GF-D8 (cell line): ENCODE measurements at regions not wholly inside any gene's neighbourhood (a gene's known extent, or its start where the extent isn't known, plus 50 kb on each side); places are given as distances from the start of the nearest gene placed in this dataset.

ENCODE experiments used
- DNase-seq: peaks from one replicate; lab custom pipeline; 2025; lab: John Stamatoyannopoulos, UW

DNA sequence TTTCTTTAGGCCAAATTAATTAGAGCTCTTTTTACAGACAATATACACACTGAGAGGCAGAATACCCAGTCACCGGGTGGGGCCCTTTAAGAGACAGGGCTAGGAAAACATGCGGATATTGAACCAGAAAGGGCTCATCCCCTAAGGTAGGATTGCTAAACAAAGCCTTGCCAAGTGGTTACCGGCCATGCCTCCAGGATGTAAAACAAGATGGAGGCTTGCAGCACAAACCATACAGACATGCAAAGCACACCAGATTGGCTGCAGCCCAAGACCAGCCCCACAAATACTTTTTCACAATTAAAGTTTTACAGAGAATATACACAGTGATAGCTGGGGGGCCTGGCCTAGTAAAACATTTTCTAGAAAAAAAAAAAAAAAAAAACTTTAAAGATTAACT is 210.0 kb downstream of the KLHL4 start:
- no peak for DNase-seq

DNA sequence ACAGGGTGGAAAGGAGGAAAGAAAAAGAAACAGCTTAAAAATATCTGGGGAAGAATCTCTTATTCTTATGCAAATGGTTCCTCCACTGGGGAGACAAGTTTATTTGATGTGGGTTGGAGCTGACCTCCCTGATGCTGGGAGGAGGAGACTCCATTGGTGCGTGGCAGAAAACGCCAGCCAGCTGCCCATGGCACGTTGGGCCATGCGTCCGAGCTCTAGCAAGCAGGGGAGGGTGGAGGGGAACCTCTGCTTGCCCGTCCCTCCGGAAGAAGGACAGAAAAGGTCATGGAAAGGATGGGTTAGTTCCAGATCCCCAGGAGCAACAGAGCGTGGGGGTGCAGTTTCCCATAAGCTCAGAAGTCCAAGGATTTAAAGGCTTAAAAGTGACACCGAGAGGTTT is 210.4 kb downstream of the KLHL4 start:
- DNase-seq = no peak

DNA sequence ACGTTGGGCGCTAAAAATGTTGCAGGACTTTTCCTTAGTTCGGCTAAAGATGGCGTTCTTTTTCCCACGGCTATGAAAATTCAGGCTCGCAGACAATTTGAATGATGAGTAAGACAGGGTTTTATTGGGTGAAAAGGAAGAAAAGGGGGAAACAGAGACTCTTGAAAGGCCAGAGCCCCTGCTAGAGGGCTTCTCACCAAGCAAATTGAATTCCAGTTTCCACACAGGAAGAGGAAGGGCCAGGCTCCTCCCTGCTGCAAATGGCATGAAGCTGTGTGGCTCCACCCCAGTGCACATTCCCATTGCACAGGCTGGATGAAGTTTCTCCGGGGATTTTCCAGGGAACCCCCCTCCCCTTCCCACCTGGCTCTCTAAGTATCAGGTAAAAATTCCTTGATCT is 210.9 kb downstream of the KLHL4 start:
- DNase-seq = no peak

DNA sequence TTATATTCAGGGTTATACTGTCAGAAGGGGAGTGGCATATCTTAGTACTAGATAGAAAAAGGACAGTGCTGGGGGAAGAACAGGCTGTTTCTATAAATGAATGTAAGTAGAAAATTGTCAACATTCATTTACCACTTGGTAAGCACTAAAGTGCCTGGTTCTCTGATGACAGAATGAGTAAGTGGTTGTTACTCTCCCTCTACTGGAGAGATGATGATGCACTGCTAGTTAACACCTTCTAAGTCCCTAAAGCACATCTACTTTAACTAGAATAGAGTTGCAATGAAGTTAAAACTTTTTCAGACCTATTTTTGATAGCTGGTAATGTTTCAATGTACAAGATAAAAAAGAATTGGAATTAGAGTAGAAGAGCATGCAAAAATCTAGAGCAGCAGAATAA is 214.5 kb downstream of the KLHL4 start:
- DNase-seq = no peak

- DNase-seq = no peak
Observed at GRCh38 chrX:87736576-87736975, 219.0 kb downstream of the KLHL4 start.

DNA sequence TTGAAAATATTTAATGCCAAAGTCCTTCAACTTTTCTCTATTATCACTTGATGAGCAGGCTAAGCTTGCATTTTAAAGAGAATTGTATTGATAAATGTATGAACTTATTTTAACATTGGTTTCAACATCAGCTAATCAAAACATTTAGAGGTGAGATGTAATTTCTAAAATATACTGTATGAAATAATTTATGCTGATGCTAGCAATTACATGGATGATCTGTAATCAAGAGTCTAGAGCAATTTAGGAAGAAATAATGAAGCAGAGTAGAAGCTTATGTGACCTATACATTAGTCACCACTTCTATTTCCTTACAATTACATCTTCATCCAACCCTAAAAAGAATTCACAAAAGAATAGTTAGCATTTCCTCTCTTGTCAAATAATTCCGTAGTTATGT is 226.8 kb downstream of the KLHL4 start:
- no peak for DNase-seq

DNA sequence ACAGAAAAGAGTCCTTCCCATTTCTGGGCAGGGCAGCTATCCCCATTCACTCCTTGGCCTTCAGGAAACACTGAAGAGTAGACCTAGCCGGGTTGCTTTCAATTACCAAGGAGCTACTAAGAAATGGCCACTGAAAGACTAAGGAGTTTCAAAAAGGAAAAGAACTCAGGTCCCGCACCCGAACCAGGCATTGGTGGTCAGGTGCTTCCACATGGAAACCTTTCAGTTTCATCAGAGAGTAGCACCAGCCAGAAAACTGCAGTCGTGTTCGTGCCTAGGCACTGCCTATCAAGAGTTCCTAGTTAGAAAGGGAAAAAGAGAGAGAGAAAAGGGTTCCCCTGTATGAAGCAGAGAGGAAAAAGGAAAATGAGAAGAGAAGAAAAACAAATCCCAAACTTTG is 237.9 kb downstream of the KLHL4 start:
- DNase-seq = no peak

DNA sequence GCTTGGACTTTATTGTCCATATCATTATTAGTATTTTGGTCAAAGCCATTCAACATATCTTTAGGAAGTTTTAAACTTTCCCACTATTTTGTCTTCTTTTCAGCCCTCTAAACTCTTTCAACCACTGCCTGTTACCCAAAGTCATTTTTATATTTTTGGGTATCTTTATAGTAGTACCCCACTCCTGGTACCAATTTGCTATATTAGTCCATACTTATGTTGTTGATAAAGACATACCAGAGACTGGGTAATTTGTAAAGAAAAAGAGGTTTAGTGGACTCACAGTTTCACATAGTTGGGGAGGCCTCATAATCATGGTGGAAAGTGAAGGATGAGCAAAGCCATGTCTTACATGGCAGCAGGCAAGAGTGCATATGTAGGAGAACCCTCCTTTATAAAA is 271.4 kb downstream of the KLHL4 start:
- DNase-seq = no peak

- no peak for DNase-seq
Observed at GRCh38 chrX:87798039-87798438, 280.4 kb downstream of the KLHL4 start.

DNA sequence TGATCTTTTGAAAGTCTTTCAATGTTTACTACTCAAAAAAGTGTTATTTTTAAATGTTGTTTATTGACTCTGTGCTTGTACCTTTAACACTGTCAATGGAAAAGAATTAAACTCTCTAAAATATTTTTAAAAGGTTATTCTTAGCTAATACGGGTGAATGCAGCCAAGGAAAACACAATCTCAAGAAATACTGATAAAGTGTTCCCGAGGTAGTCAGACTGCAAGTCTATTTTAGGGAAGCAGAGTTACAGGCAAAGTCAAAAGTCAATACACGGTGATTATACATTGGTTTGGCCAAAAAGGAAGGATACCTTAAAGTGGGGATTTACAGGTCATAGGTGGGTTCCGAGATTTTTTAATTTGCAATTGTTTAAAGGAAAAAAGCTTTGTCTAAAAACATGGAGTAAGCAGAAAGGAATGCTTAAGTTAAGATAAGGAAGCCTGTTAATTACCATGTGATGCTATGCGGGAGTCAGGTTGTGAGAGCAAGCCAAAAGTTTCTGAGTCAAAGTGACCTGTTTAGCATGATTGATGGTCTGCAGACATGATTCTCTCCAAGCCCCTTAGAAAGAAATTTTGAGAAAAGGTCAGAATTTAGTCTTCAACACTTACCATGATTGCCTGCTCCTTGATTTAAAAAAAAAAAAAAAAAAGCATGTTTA is 288.4 kb downstream of the KLHL4 start:
- DNase-seq = no peak

DNA sequence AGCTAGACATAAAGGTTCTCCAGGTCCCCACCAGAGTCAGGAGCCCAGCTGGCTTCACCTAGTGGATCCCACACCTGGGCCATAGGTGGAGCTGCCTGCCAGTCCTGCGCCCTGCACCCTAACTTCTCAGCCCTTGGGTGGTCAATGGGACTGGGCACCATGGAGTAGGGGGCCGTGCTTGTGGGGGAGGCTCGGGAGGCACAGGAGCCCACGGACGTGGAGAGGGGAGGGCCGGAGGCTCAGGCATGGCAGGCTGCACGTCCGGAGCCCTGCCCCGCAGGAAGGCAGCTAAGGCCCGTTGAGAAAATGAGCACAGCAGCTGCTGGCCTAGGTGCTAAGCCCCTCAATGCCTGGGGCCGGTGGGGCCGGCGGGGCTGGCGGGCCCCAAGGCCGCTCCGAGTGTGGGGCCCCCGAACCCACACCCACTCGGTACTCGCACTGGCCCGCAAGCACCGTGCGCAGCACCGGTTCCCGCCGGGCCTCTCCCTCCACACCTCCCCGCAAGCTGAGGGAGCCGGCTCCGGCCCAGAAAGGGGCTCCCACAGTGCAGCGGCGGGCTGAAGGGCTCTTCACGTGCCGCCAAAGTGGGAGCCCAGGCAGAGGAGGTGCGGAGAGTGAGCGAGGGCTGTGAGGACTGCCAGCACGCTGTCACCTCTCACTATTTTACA is 291.1 kb downstream of the KLHL4 start:
- no peak for DNase-seq

GRCh38 chrX:87813566-87813965 is 296.0 kb downstream of the KLHL4 start:
- no peak for DNase-seq

GRCh38 chrX:87846956-87847355 is 329.4 kb downstream of the KLHL4 start:
- DNase-seq = no peak

- no peak for DNase-seq
Observed at GRCh38 chrX:87873347-87873941, 355.8 kb downstream of the KLHL4 start.

DNA sequence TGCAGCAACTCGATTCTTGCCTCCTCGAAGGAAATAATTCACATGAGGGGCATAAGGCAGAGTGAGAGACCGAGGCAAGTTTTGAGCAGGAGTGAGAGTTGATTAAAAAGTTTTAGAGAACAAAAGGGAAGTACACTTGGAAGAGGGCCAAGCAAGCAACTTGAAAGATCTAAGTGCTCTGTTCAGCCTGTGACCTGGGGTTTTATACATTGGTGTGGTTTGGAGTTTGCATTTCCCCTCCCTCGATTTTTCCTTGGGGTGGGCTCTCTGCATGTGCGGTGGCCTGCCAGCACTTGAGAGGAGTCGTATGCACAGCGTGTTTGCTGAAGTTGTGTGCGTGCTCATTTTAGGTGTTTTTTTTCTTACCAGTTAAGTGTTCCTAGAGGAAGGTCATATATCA is 356.4 kb downstream of the KLHL4 start:
- DNase-seq = no peak

GRCh38 chrX:87878926-87879325 is 361.3 kb downstream of the KLHL4 start:
- no peak for DNase-seq

DNA sequence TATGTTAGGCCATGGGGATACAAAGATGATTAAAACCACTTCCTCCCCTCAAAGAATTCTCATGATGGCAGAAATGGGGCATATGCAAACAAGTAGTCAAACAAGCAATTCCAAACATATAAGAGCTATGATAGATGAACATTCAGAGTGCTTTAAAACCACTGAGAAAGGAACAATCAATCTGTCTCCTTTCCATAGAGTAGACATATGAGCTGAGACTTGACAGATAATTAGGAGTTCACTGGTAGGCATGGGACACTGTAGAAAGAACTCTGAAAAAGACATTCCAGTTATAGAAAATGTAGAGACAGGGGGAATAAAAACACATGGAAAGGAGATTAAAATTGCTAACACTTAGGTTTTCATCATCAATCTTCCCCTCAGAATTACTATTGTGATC is 372.8 kb downstream of the KLHL4 start:
- DNase-seq = no peak

DNA sequence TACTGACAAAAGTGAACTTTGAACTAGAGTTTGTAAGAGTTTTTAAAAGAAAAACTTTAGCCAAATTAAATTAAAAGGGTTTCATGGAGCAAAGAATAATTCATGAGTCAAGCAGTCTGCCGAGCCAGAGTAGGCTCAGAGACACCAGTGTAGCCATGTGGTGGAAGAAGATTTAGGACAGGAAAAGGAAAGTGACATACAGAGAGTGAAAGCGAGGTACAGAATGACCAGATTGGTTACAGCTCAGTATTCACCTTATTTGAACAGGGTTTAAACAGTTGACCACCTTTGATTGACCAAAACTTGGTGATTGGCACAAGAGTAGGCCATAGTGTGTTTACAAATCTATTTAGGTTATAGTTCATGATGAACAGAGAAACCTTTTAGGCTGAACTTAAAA is 377.8 kb downstream of the KLHL4 start:
- DNase-seq = no peak

- no peak for DNase-seq
Observed at GRCh38 chrX:87896057-87896456, 378.5 kb downstream of the KLHL4 start.

GRCh38 chrX:87900320-87900908 is 382.8 kb downstream of the KLHL4 start:
- DNase-seq = no peak

GRCh38 chrX:87901060-87901459 is 383.5 kb downstream of the KLHL4 start:
- DNase-seq = no peak

GRCh38 chrX:87914726-87915125 is 397.1 kb downstream of the KLHL4 start:
- DNase-seq = no peak

DNA sequence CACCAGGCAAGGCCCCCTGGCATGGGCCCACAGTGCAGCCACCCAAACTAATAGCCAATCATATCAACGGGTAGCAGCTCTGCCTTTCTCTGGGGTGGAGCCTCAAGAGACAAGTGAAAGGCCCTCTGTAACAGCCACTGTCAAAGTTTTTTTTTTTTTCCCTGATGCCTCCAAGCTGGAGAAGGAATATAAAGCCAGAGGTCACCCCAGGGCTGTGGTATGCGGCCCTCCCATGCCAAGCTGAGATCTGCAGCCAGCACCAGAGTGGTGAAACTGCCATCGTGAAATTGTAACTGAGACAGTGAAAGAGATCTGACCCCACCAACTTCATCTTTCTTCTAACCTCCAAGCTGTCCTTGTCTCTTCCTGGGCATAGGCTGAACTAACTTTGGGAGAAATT is 407.0 kb downstream of the KLHL4 start:
- DNase-seq = no peak
